ENCODE measurements at regions not wholly inside any gene's neighbourhood (a gene's known extent, or its start where the extent isn't known, plus 50 kb on each side); places are given as distances from the start of the nearest gene placed in this dataset.

GRCh38 chr5:93022796-93023447 lies 558.1 kb downstream of the NR2F1-AS1 start:
- H3K36me3 ChIP-seq (ENCODE audit: control insufficient read depth in 2 of 2, extremely low read depth in 1 of 2, insufficient read depth in 2 of 2, low read length in 2 of 2) = no peaks in the 10 kb centered on the region
- H3K9ac ChIP-seq (replicated peaks; ENCODE audit: extremely low read depth, insufficient read depth, low read length) = no peak overlapping the region
- BruUV-seq (replicated peaks) = no TSS peak
- intact Hi-C loops (cut with micrococcal nuclease) = no loop called here
- no peaks in the 10 kb centered on the region for H3K27me3 ChIP-seq (ENCODE audit: control insufficient read depth in 2 of 2, insufficient read depth in 2 of 2, low read length in 2 of 2)
- DNase-seq (ENCODE audit: low read depth, low spot score) (peak; percentile 11), FAIRE-seq (no peak)
- ChIA-PET POLR2A (no interaction called here), CTCF (no interaction called here)
- H3K9me1 ChIP-seq (replicated peaks; ENCODE audit: control insufficient read depth, extremely low read depth, insufficient read depth, low read length) = no peaks in the 10 kb centered on the region
- no peaks in the 10 kb centered on the region for H3K4me1 ChIP-seq (ENCODE audit: control insufficient read depth, extremely low read depth, insufficient read depth, low read length)
- no peak overlapping the region for H3K4me3 ChIP-seq (replicated peaks in 1 of 3; ENCODE audit: insufficient read depth in 1 of 3, low read depth in 1 of 3, low read length in 3 of 3)
- dilution Hi-C loops (cut with MboI; ENCODE audit: extremely low pct_ligation_motif_present, low sequenced_read_pairs) = no loop called here
- H3K79me2 ChIP-seq (ENCODE audit: control insufficient read depth, insufficient read depth, low read length) = no peaks in the 10 kb centered on the region
- H4K20me1 ChIP-seq (replicated peaks; ENCODE audit: control insufficient read depth, extremely low read depth, insufficient read depth, low read length) = no peaks in the 10 kb centered on the region
- no peak overlapping the region for H2AFZ ChIP-seq (ENCODE audit: low read depth, low read length)
- TF ChIP-seq POLR2AphosphoS5 (IDR thresholded peaks at IDR 0.05; ENCODE audit: insufficient read depth, low read depth, low read length) = no peak
- no peak for TF ChIP-seq POLR2A (IDR thresholded peaks at IDR 0.05; ENCODE audit: low read depth, low read length)
- no peak for TF ChIP-seq EZH2 (IDR thresholded peaks at IDR 0.05; ENCODE audit: borderline replicate concordance, low read depth, low read length, severe bottlenecking)
- TF ChIP-seq MYC (IDR thresholded peaks at IDR 0.05; ENCODE audit: low read depth, low read length) = no peak
- TF ChIP-seq JUN (IDR thresholded peaks at IDR 0.05; ENCODE audit: borderline replicate concordance, insufficient read depth, insufficient read length, low read depth) = no peak
- TF ChIP-seq FOS (IDR thresholded peaks at IDR 0.05; ENCODE audit: borderline replicate concordance, insufficient read depth, low read length) = no peak
- no peak for TF ChIP-seq CTCF (IDR thresholded peaks at IDR 0.05; ENCODE audit: extremely low read depth in 1 of 2, insufficient read depth in 1 of 2, low read depth in 1 of 2, low read length in 2 of 2)
- no peak for TF ChIP-seq GATA2 (IDR thresholded peaks at IDR 0.05; ENCODE audit: insufficient read depth, insufficient read length, low read depth, low read length)
- TF ChIP-seq MAX (IDR thresholded peaks at IDR 0.05; ENCODE audit: insufficient read depth, insufficient read length) = no peak
- H3K27ac ChIP-seq (ENCODE audit: insufficient read depth, low read depth, low read length) = no peak overlapping the region
- H3K9me3 ChIP-seq (replicated peaks; ENCODE audit: control insufficient read depth, insufficient read depth, low read length) = no peaks in the 10 kb centered on the region
- H3K4me2 ChIP-seq (ENCODE audit: insufficient read depth, low read length) = no peak overlapping the region

All from endothelial cell of umbilical vein (primary cell).